Breast epithelium (tissue), 4 donors: ENCODE measurements at regions not wholly inside any gene's neighbourhood (a gene's known extent, or its start where the extent isn't known, plus 50 kb on each side); places are given as distances from the start of the nearest gene placed in this dataset.

Source experiments
- DNase-seq, 2 donors: peaks; one replicate each; pipeline ENCODE4 v3.0.0-alpha.2; 2019; ENCODE audit warnings: low spot score in 2 of 2
- H3K27ac ChIP-seq, 2 donors: fragments of 200-600 bp; sonication (generic) in 1 of 2; one replicate each; pipeline ENCODE4 v1.5.1; 2016 to 2019; ENCODE audit warnings: mild to moderate bottlenecking in 1 of 2
- H3K27me3 ChIP-seq, 2 donors: fragments of 200-600 bp; sonication (generic) in 1 of 2; one replicate each; pipeline versions ENCODE4 v1.5.1 to v1.6.0; 2017 to 2019; ENCODE audit warnings: control low read depth in 1 of 2, mild to moderate bottlenecking in 1 of 2
- H3K36me3 ChIP-seq: fragments of 200-600 bp; one replicate; pipeline ENCODE4 v1.5.1; 2019
- H3K4me1 ChIP-seq, 2 donors: fragments of 200-600 bp; sonication (generic); one replicate each; pipeline ENCODE4 v1.5.1; 2016 to 2019; ENCODE audit warnings: control low read depth in 1 of 2
- H3K4me3 ChIP-seq, 3 donors: fragments of 200-600 bp; sonication (generic); 1 replicate in 2 of 3; 2 replicates in 1 of 3; pipeline ENCODE4 v1.5.1; 2016 to 2019; ENCODE audit warnings: mild to moderate bottlenecking in 3 of 3, moderate library complexity in 2 of 3
- H3K9me3 ChIP-seq, 2 donors: fragments of 200-600 bp; sonication (generic) in 1 of 2; one replicate each; pipeline ENCODE4 v1.5.1; 2016 to 2019; ENCODE audit warnings: control low read depth in 1 of 2
- POLR2A ChIP-seq: fragments of 450-650 bp; IDR thresholded peaks from one replicate; pipeline ENCODE4 v1.6.1; 2016; ENCODE audit warnings: antibody characterized with exemption, mild to moderate bottlenecking, moderate library complexity
- POLR2AphosphoS5 ChIP-seq, 3 donors: sonication (generic); formaldehyde crosslinking; IDR thresholded peaks; one replicate each; pipeline ENCODE4 v1.6.1; 2017; ENCODE audit warnings: antibody characterized with exemption in 3 of 3
- intact Hi-C: fragments of 100-400 bp; cut with DNase I; formaldehyde crosslinking; loops from one replicate; pipeline ENCODE4 v1.15.1; 2023; ENCODE audit warnings: low total_unique reads
- TF ChIP-seq, protein P1 (sequence below), 3 donors: fragments of 450-650 bp; IDR thresholded peaks; one replicate each; pipeline ENCODE4 v1.5.1; 2016 to 2017; ENCODE audit warnings: antibody characterized with exemption in 3 of 3, mild to moderate bottlenecking in 3 of 3, moderate library complexity in 3 of 3

GRCh38 chr10:112039823-112040222 is 143.7 kb downstream of the GPAM start:
- intact Hi-C loops: no loop called here

GRCh38 chr10:112040696-112041095 is 142.9 kb downstream of the GPAM start:
- H3K4me1 ChIP-seq: no peaks in the 10 kb centered on the region
- intact Hi-C loops: no loop called here
- no peaks in the 10 kb centered on the region for H3K27me3 ChIP-seq

More at GRCh38 chr10:112039823-112040222, 143.7 kb downstream of the GPAM start:
- Histone ChIP-seq H3K27ac (no peak overlapping the region), H3K36me3 (no peaks in the 10 kb centered on the region), H3K9me3 (peaks cover 0 to 2% of the 10 kb centered on the region in 2 donors), H3K4me1 (no peaks in the 10 kb centered on the region), H3K27me3 (no peaks in the 10 kb centered on the region), H3K4me3 (no peak overlapping the region)
- DNase-seq: no peak
- TF ChIP-seq POLR2AphosphoS5 (IDR thresholded peaks at IDR 0.05): no peak
- TF ChIP-seq, protein P1, sequence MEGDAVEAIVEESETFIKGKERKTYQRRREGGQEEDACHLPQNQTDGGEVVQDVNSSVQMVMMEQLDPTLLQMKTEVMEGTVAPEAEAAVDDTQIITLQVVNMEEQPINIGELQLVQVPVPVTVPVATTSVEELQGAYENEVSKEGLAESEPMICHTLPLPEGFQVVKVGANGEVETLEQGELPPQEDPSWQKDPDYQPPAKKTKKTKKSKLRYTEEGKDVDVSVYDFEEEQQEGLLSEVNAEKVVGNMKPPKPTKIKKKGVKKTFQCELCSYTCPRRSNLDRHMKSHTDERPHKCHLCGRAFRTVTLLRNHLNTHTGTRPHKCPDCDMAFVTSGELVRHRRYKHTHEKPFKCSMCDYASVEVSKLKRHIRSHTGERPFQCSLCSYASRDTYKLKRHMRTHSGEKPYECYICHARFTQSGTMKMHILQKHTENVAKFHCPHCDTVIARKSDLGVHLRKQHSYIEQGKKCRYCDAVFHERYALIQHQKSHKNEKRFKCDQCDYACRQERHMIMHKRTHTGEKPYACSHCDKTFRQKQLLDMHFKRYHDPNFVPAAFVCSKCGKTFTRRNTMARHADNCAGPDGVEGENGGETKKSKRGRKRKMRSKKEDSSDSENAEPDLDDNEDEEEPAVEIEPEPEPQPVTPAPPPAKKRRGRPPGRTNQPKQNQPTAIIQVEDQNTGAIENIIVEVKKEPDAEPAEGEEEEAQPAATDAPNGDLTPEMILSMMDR (IDR thresholded peaks at IDR 0.05): no peak
- no peak for TF ChIP-seq POLR2A

DNA sequence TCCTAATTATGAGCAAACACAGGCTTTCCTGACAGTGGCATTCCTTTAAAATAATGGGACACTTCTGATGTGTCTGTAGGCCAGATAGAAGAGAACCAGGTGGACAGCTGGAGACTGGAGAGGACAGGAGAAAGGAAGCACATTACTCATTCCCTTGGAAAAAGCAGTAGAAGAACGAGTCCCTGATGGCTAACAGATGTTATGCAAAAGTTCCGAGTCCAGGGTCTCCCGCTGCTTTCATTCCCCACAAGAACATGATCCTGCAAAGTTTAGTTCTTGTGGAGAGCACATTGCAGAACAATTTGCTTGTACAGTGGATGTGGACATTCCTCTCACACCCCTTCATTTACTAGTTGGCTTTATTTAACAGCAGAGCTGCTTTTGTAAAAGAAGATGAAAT is 137.6 kb downstream of the GPAM start:
- no peaks in the 10 kb centered on the region for H3K9me3 ChIP-seq
- H3K4me3 ChIP-seq: no peak overlapping the region
- TF ChIP-seq, protein P1 (IDR thresholded peaks at IDR 0.05): no peak
- no peak for TF ChIP-seq POLR2AphosphoS5 (IDR thresholded peaks at IDR 0.05)
- TF ChIP-seq POLR2A: no peak
- intact Hi-C loops: no loop called here
- H3K4me1 ChIP-seq: no peaks in the 10 kb centered on the region
- H3K27me3 ChIP-seq: no peaks in the 10 kb centered on the region
- H3K36me3 ChIP-seq: no peaks in the 10 kb centered on the region
- H3K27ac ChIP-seq: no peak overlapping the region
- DNase-seq: no peak

More at GRCh38 chr10:112040696-112041095, 142.9 kb downstream of the GPAM start:
- Histone ChIP-seq H3K36me3 (no peaks in the 10 kb centered on the region), H3K27ac (no peak overlapping the region), H3K9me3 (no peaks in the 10 kb centered on the region), H3K4me3 (no peak overlapping the region)
- no peak for TF ChIP-seq POLR2AphosphoS5 (IDR thresholded peaks at IDR 0.05)
- TF ChIP-seq POLR2A: no peak
- TF ChIP-seq, protein P1 (IDR thresholded peaks at IDR 0.05): no peak
- DNase-seq: no peak

DNA sequence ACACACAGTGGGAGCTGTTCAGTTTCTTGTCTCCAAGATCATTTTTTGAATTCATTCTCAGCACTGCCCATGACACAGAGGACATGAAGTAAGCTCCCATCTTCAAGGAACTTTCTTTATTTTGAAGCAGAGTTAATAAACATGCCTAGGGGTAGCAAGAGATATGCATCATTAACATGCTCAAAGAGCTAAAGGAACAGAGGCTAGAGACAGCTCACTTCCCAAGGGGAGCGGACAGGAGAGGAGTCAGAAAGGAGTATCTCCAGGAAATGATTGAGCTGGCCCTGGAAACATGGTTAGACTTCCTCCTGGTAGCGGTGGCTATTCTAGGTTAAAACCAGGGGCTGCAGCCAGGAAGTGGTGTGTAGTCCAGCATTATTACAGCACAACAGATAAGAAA is 135.9 kb downstream of the GPAM start:
- Histone ChIP-seq H3K4me3 (no peak overlapping the region), H3K36me3 (no peaks in the 10 kb centered on the region)

GRCh38 chr10:112052166-112052565 is 131.4 kb downstream of the GPAM start:
- Histone ChIP-seq H3K27me3 (no peaks in the 10 kb centered on the region), H3K9me3 (no peaks in the 10 kb centered on the region), H3K36me3 (no peaks in the 10 kb centered on the region), H3K27ac (no peak overlapping the region), H3K4me3 (no peak overlapping the region), H3K4me1 (no peaks in the 10 kb centered on the region)
- DNase-seq: no peak
- intact Hi-C loops: no loop called here
- no peak for TF ChIP-seq POLR2A
- TF ChIP-seq, protein P1 (IDR thresholded peaks at IDR 0.05): no peak
- no peak for TF ChIP-seq POLR2AphosphoS5 (IDR thresholded peaks at IDR 0.05)

More for the DNA sequence above, 135.9 kb downstream of the GPAM start:
- TF ChIP-seq POLR2AphosphoS5 (IDR thresholded peaks at IDR 0.05) (no peak), POLR2A (no peak)
- TF ChIP-seq, protein P1 (IDR thresholded peaks at IDR 0.05): no peak
- H3K27me3 ChIP-seq: no peaks in the 10 kb centered on the region
- intact Hi-C loops: no loop called here
- DNase-seq: no peak
- H3K4me1 ChIP-seq: no peaks in the 10 kb centered on the region
- no peak overlapping the region for H3K27ac ChIP-seq
- H3K9me3 ChIP-seq: no peaks in the 10 kb centered on the region
